AG10803 (cell line): ENCODE measurements at regions not wholly inside any gene's neighbourhood (a gene's known extent, or its start where the extent isn't known, plus 50 kb on each side); places are given as distances from the start of the nearest gene placed in this dataset.
"Not testable (repeated sequence)": the region's sequence is repeated elsewhere in the genome, so short reads cannot be mapped to it uniquely, and the experiment has no call there.

Experiments
- DNase-seq: peaks from one replicate; pipeline ENCODE4 v3.0.0; 2010; ENCODE audit warnings: low read depth
- H3K4me3 ChIP-seq: 2 replicates; pipeline ENCODE4 v1.5.1; 2011; ENCODE audit warnings: mild to moderate bottlenecking, low read length, control low read depth
- TF ChIP-seq, protein P1 (sequence below): conservative IDR thresholded peaks from 2 replicates; pipeline ENCODE4 v1.5.1; 2011; ENCODE audit warnings: mild to moderate bottlenecking, low read length, control low read depth, inconsistent platforms

DNA sequence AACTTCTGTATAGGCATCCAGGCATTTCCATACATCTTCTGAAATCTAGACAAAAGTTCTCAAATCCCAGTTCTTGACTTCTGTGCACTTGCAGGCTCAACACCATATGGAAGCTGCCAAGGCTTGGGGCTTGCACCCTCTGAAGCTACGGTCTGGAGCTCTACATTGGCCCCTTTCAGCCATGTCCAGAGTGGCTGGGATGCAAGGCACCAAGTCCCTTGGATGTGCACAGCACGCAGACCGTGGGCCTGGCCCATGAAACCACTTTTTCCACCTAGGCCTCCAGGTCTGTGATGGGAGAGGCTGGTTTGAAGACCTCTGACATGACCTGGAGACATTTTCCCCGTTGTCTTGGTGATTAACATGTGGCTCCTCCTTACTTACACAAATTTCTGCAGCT lies 1645.1 kb downstream of the REEP3 start:
- H3K4me3 ChIP-seq = no peak overlapping the region
- DNase-seq = no peak
- TF ChIP-seq, protein P1, sequence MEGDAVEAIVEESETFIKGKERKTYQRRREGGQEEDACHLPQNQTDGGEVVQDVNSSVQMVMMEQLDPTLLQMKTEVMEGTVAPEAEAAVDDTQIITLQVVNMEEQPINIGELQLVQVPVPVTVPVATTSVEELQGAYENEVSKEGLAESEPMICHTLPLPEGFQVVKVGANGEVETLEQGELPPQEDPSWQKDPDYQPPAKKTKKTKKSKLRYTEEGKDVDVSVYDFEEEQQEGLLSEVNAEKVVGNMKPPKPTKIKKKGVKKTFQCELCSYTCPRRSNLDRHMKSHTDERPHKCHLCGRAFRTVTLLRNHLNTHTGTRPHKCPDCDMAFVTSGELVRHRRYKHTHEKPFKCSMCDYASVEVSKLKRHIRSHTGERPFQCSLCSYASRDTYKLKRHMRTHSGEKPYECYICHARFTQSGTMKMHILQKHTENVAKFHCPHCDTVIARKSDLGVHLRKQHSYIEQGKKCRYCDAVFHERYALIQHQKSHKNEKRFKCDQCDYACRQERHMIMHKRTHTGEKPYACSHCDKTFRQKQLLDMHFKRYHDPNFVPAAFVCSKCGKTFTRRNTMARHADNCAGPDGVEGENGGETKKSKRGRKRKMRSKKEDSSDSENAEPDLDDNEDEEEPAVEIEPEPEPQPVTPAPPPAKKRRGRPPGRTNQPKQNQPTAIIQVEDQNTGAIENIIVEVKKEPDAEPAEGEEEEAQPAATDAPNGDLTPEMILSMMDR = no peak

DNA sequence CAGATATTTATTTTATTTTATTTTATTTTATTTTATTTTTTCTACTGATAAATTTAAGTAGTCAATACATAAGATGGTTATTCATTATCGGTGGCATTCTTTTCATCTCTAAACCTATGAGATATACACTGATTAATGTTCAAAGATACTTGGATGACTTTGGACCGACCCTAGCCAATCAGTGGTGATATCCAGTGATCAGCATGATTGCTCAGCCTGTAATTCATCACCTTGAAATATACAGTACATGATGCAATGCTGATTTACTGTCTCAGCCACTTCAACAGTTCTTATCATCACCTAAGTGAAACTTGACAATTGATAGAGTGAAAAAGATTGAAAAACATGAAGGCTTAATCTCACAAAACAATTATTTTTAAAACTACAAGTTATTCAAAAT lies 1651.0 kb downstream of the REEP3 start:
- TF ChIP-seq, protein P1 = no peak
- no peak overlapping the region for H3K4me3 ChIP-seq
- no peak for DNase-seq

DNA sequence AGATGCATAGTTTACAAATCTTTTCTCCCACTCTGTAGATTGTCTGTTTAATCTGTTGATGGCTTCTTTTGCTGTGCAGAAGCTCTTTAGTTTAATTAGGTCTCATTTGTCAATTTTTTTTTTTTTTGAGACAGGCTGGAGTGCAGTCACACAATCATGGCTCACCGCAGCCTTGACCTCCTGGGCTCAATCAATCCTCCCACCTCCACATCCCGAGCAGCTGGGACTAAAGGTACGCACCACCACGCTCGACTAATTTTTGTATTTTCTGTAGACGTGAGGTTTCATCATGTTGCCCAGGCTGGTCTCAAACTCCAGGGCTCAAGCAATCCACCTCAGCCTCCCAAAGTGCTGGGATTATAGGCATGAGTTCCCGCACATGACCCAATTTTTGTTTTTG lies 1655.8 kb downstream of the REEP3 start:
- TF ChIP-seq, protein P1 = no peak
- DNase-seq = no peak
- H3K4me3 ChIP-seq = no peak overlapping the region

DNA sequence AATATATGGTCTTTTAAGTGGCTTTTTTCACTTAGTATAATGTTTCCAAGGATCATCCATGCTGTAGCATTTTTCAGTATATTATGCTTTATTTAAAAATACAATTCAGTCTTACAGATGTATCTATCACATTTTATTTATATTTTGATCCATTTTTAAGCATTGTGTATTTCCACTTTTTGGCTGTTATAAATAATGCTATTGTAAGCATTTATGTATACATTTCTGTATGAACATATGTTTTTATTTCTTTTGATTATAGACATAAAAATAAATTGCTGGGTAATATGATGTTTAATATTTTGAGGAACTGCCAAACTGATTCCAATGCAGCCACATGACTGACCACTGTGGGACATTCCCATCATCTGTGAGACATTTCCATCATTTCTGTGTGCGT lies 1662.0 kb downstream of the REEP3 start:
- no peak for DNase-seq
- TF ChIP-seq, protein P1 = no peak
- H3K4me3 ChIP-seq = no peak overlapping the region

DNA sequence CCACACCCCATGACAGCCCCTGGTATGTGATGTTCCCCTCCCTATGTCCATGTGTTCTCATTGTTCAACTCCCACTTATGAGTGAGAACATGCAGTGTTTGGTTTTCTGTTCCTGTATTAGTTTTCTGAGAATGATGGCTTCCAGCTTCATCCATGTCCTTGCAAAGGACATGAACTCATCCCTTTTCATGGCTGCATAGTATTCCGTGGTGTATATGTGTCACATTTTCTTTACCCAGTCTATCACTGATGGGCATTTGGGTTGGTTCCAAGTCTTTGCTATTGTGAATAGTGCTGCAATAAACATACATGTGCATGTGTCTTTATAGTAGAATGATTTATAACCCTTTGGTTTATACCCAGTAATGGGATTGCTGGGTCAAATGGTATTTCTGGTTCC lies 1665.5 kb downstream of the REEP3 start:
- not testable (repeated sequence) for H3K4me3 ChIP-seq, DNase-seq

DNA sequence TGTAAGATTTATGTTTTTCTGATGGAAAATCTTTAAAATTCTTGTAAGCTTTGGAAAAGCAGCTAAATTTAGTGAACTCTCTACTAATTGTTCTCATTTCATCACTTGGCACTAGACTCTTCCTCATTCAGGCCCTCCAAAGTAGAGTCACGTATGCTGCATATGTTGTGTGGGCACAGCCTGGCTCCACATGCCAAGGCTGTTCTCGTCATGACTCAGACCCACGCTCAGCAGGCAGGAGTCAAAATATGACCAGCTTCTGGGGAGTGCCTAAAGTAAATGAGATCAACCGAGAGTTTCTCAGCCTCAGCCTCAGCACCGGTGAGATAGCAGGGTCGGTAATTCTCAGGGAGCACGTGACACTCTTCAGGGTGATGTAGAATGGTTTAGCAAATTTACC lies 1672.9 kb downstream of the REEP3 start:
- H3K4me3 ChIP-seq = no peak overlapping the region
- peak; percentile 19 for DNase-seq
- TF ChIP-seq, protein P1 = no peak

DNA sequence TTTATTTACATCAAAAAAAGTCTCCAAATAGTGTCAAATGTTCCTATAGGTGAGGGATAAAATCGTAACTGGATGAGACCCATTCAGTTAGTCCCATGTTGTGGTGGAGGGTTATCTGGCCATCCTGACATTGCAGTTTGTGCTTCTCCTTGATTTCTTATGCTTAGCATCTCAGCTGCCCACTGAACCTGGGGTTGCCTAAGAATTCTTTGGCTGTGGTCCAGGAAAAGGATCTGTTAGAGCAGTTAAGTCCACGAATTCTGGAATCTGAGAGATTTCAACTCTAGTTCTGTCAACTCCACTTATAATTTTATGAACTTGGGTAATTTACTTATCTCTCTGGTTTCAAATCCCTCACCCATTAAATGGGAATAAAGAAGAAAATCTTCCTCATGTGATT lies 1673.4 kb downstream of the REEP3 start:
- peak; percentile 2 for DNase-seq
- TF ChIP-seq, protein P1 = no peak
- H3K4me3 ChIP-seq = no peak overlapping the region

DNA sequence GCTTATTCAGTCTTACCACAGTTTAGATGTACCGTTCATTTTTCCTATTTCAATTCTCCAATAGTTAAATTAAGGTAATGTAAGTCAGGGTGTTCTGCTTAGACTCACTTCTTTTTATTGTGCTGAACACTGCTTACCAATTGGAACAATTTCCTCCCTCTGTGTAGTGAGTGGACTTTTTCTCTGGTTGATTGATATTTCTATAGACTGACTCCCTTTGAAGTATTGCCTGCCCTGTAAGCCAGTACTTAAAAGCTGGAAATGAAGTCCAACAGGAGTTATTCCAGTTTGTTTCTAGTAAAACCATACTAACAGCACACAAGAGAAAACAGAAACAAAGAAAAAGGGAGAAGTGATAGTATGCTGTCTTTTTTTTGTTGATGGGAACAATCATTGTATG lies 1674.9 kb downstream of the REEP3 start:
- no peak for DNase-seq
- TF ChIP-seq, protein P1 = no peak

More for the DNA sequence above, 1674.9 kb downstream of the REEP3 start:
- H3K4me3 ChIP-seq = no peak overlapping the region
